HepG2 (cell line): ENCODE measurements at regions not wholly inside any gene's neighbourhood (a gene's known extent, or its start where the extent isn't known, plus 50 kb on each side); places are given as distances from the start of the nearest gene placed in this dataset.

Source experiments
- ATAC-seq: fragments of 200-7000 bp; cut with Tn5 transposase; 3 replicates; pipeline ENCODE4 v1.9.1; 2020; ENCODE audit warnings: mild to moderate bottlenecking, moderate library complexity
- BruUV-seq: library from RNA; stranded (reverse); fragments of 400-500 nt; replicated peaks from 2 replicates; lab custom pipeline; 2021; lab: Mats Ljungman, UMichigan
- CTCF ChIA-PET: fragments of 300-600 bp; formaldehyde crosslinking; extraction: SDS; loops from one replicate; lab custom pipeline; 2021; ENCODE audit warnings: low total read pairs, inconsistent platforms, low intra/inter-chr PET ratio; lab: Yijun Ruan, JAX
- POLR2A ChIA-PET: fragments of 350-600 bp; sonication (Branson Sonifier 250); formaldehyde crosslinking; loops from one replicate; lab custom pipeline; 2020; ENCODE audit warnings: antibody characterized with exemption, inconsistent platforms; lab: Yijun Ruan, JAX
- DNase-seq: peaks from one replicate; pipeline ENCODE4 v3.0.0-alpha.2; 2015; ENCODE audit warnings: low spot score
- FAIRE-seq: peaks from 3 replicates; lab custom pipeline; 2011; peaks lifted over from hg19 to GRCh38; lab: Jason Lieb, UNC
- H2AFZ ChIP-seq: one replicate; pipeline ENCODE4 v1.6.1; 2011; ENCODE audit warnings: low read length, inconsistent platforms
- H3K27ac ChIP-seq: fragments of 300-600 bp; 3 replicates; pipeline ENCODE4 v1.8.0; 2011; ENCODE audit warnings: mixed run types, mild to moderate bottlenecking, mixed read lengths, low read length, inconsistent platforms; ENCODE audit not compliant: insufficient read depth; ENCODE audit errors: extremely low read length
- H3K27me3 ChIP-seq, 2 experiments: fragments of 200-600 bp in 1 of 2; 2 replicates in 1 of 2; 3 replicates in 1 of 2; pipeline versions ENCODE4 v1.6.0 to v1.8.0; 2011; ENCODE audit warnings: low read length in 2 of 2, mild to moderate bottlenecking in 2 of 2, moderate library complexity in 2 of 2, inconsistent platforms in 1 of 2; ENCODE audit not compliant: insufficient read depth in 2 of 2, control insufficient read depth in 1 of 2
- H3K36me3 ChIP-seq, 2 experiments: fragments of 200-600 bp in 1 of 2; replicated peaks in 1 of 2; 2 replicates in 1 of 2; 3 replicates in 1 of 2; pipeline versions ENCODE4 v1.5.1 to v1.8.0; 2011; ENCODE audit warnings: low read length in 2 of 2, inconsistent platforms in 1 of 2; ENCODE audit not compliant: insufficient read depth in 2 of 2, control insufficient read depth in 1 of 2
- H3K4me1 ChIP-seq: 2 replicates; pipeline ENCODE4 v1.5.1; 2012; ENCODE audit warnings: low read length, inconsistent platforms; ENCODE audit not compliant: insufficient read depth
- H3K4me2 ChIP-seq: 2 replicates; pipeline ENCODE4 v1.6.0; 2011; ENCODE audit warnings: low read depth, low read length, inconsistent platforms
- H3K4me3 ChIP-seq, 3 experiments: fragments of 200-600 bp in 1 of 3; sonication (generic), shearing (Covaris generic) in 1 of 3; replicated peaks in 1 of 3; 2 replicates each; pipeline ENCODE4 v1.5.1; 2011 to 2016; ENCODE audit warnings: low read length in 3 of 3, inconsistent platforms in 2 of 3, low read depth in 2 of 3, mild to moderate bottlenecking in 2 of 3, control low read depth in 1 of 3, mixed read lengths in 1 of 3; ENCODE audit not compliant: insufficient read depth in 1 of 3
- H3K79me2 ChIP-seq: one replicate; pipeline ENCODE4 v1.6.1; 2011; ENCODE audit warnings: low read length, inconsistent platforms; ENCODE audit not compliant: insufficient read depth
- H3K9ac ChIP-seq: 2 replicates; pipeline ENCODE4 v1.6.0; 2011; ENCODE audit warnings: mild to moderate bottlenecking, low read depth, low read length, inconsistent platforms; ENCODE audit not compliant: insufficient read depth
- H3K9me3 ChIP-seq: 2 replicates; pipeline ENCODE4 v1.5.1; 2012; ENCODE audit warnings: mild to moderate bottlenecking, low read length
- H4K20me1 ChIP-seq: 2 replicates; pipeline ENCODE4 v1.6.0; 2011; ENCODE audit warnings: inconsistent platforms, mild to moderate bottlenecking, low read length, moderate library complexity; ENCODE audit not compliant: insufficient read depth
- FOXP4 ChIP-seq: sonication (generic); formaldehyde crosslinking; IDR thresholded peaks from 2 replicates; pipeline ENCODE4 v1.4.0; 2020; ENCODE audit warnings: missing genetic modification reagents
- KDM4B ChIP-seq: sonication (generic); formaldehyde crosslinking; IDR thresholded peaks from 2 replicates; pipeline ENCODE4 v1.4.0; 2020; ENCODE audit warnings: missing genetic modification reagents
- MLLT10 ChIP-seq: sonication (generic); formaldehyde crosslinking; IDR thresholded peaks from 2 replicates; pipeline ENCODE4 v1.4.0; 2020; ENCODE audit warnings: missing genetic modification reagents
- TSC22D2 ChIP-seq: sonication (generic); formaldehyde crosslinking; IDR thresholded peaks from 2 replicates; pipeline ENCODE4 v1.5.1; 2020; ENCODE audit warnings: missing genetic modification reagents, mild to moderate bottlenecking, borderline replicate concordance
- ZBTB34 ChIP-seq: sonication (generic); formaldehyde crosslinking; IDR thresholded peaks from 2 replicates; pipeline ENCODE4 v1.8.0; 2022; ENCODE audit warnings: mild to moderate bottlenecking, missing genetic modification reagents
- ZNF451 ChIP-seq: sonication (generic); formaldehyde crosslinking; IDR thresholded peaks from 2 replicates; pipeline ENCODE4 v1.5.0; 2020; ENCODE audit warnings: mild to moderate bottlenecking, missing genetic modification reagents
- ZNF772 ChIP-seq: sonication (generic); formaldehyde crosslinking; IDR thresholded peaks from 2 replicates; pipeline ENCODE4 v1.5.0; 2020; ENCODE audit warnings: mild to moderate bottlenecking, missing genetic modification reagents
- WGBS: methylation state at CpG from one replicate; pipeline ENCODE4 v1.1.6; 2017; ENCODE audit warnings: low lambda C conversion rate; 5-methylcytosine and 5-hydroxymethylcytosine counted together
- in situ Hi-C: cut with HindIII; loops from 2 replicates; pipeline ENCODE4 v1.10.0; 2017; ENCODE audit warnings: low pct_unique_long_range_greater_than_20kb; ENCODE audit not compliant: extremely low pct_ligation_motif_present
- intact Hi-C: fragments of 100-400 bp; cut with micrococcal nuclease; formaldehyde crosslinking; loops from one replicate; pipeline ENCODE4 v1.10.0; 2022; ENCODE audit not compliant: unreplicated experiment

GRCh38 chr12:114747012-114747858 is 63.3 kb upstream of the TBX3 start (continued):
- TF ChIP-seq TSC22D2 (no peak), ZNF772 (CRISPR knock-in tag) (no peak), MLLT10 (CRISPR knock-in tag) (no peak), ZBTB34 (no peak), FOXP4 (CRISPR knock-in tag) (no peak)

- TF ChIP-seq ZNF451 (CRISPR knock-in tag) = no peak
- no peak for TF ChIP-seq KDM4B
- Histone ChIP-seq H3K9ac (no peak overlapping the region), H3K4me2 (no peak overlapping the region), H3K9me3 (no peaks in the 10 kb centered on the region), H3K27ac (no peak overlapping the region), H2AFZ (no peak overlapping the region), H4K20me1 (no peaks in the 10 kb centered on the region), H3K4me3 (no peak overlapping the region), H3K36me3 (no peaks in the 10 kb centered on the region), H3K27me3 (no peaks in the 10 kb centered on the region), H3K4me1 (peaks cover 46% of the 10 kb centered on the region), H3K79me2 (no peaks in the 10 kb centered on the region)
- CTCF ChIA-PET = no interaction called here
- in situ Hi-C loops (no loop called here), intact Hi-C loops (loop anchor here (10.0 kb wide), 1 partner anchor 48 kb away; no protein-coding TSS in a partner anchor)
- ATAC-seq (no peak), DNase-seq (no peak), FAIRE-seq (no peak)
- 40% methylated on average over 6 of the region's 6 CpGs for WGBS
- BruUV-seq = no TSS peak
- POLR2A ChIA-PET = no interaction called here
These were observed 62.5 kb upstream of the TBX3 start for GRCh38 chr12:114746297-114747011.
